Ishikawa (cell line): ENCODE measurements at regions not wholly inside any gene's neighbourhood (a gene's known extent, or its start where the extent isn't known, plus 50 kb on each side); places are given as distances from the start of the nearest gene placed in this dataset.
A peak's percentile ranks its signal among the peaks of the same experiment; 100 is the strongest.

Source experiments
- CEBPB ChIP-seq: IDR thresholded peaks from 2 replicates; pipeline ENCODE4 v1.6.1; 2012
- CREB1 ChIP-seq: IDR thresholded peaks from 2 replicates; pipeline ENCODE4 v1.6.1; 2012; ENCODE audit warnings: low read depth
- EGR1 ChIP-seq: IDR thresholded peaks from 2 replicates; pipeline ENCODE4 v1.6.1; 2012
- EP300 ChIP-seq: IDR thresholded peaks from 2 replicates; pipeline ENCODE4 v1.6.1; 2012; ENCODE audit warnings: borderline replicate concordance
- FOXM1 ChIP-seq: IDR thresholded peaks from 2 replicates; pipeline ENCODE4 v1.6.1; 2012; ENCODE audit warnings: low read depth, borderline replicate concordance
- MAX ChIP-seq: IDR thresholded peaks from 2 replicates; pipeline ENCODE4 v1.6.1; 2012
- NFIC ChIP-seq: IDR thresholded peaks from 2 replicates; pipeline ENCODE4 v1.6.1; 2012
- RAD21 ChIP-seq: IDR thresholded peaks from 2 replicates; pipeline ENCODE4 v1.6.1; 2012; ENCODE audit warnings: low read depth
- TEAD4 ChIP-seq: IDR thresholded peaks from 2 replicates; pipeline ENCODE4 v1.6.1; 2012
- YY1 ChIP-seq: IDR thresholded peaks from 2 replicates; pipeline ENCODE4 v1.6.1; 2012; ENCODE audit warnings: low read depth
- TF ChIP-seq, protein P1 (sequence below): IDR thresholded peaks from 2 replicates; pipeline ENCODE4 v1.6.1; 2012
- TF ChIP-seq, protein P2 (sequence below): IDR thresholded peaks from 2 replicates; pipeline ENCODE4 v1.6.1; 2012; ENCODE audit warnings: low read depth, mild to moderate bottlenecking

DNA sequence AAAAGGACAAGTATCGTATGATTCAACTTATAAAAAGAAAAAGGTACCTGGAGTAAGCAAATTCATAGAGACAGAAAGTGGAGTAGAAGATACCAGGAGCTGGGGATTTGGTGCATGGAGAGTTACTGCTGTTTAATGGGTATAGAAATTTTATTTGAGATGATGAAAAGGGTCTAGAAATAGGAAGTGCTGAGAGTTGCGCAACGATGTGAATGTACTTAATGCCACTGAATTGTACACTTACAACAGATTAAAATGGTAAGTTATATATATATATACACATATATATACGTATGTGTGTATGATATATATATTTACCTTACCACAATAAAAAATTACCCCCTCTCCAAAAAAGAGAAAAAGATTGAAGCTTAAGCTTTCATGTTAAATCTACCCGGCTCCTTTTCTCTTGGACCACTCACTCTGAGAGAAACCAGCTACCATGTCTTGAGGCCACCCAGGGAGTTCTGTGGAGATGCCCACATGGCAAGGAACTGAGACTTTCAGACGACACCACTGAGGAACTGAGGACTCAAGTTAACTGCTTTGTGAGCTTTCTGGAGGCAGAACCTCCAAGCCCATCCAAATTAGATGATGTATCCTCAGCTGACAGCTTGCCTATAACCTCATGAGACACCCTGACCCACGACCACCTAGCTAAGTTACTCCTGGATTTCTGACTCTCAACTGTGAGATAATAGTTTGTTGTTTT lies 130.0 kb upstream of the BTG1 start:
- TF ChIP-seq TEAD4: no peak
- TF ChIP-seq YY1: no peak
- TF ChIP-seq FOXM1: no peak
- no peak for TF ChIP-seq EP300
- no peak for TF ChIP-seq NFIC
- TF ChIP-seq RAD21: no peak
- TF ChIP-seq CREB1: no peak
- TF ChIP-seq, protein P1, sequence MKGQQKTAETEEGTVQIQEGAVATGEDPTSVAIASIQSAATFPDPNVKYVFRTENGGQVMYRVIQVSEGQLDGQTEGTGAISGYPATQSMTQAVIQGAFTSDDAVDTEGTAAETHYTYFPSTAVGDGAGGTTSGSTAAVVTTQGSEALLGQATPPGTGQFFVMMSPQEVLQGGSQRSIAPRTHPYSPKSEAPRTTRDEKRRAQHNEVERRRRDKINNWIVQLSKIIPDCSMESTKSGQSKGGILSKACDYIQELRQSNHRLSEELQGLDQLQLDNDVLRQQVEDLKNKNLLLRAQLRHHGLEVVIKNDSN: no peak
- no peak for TF ChIP-seq EGR1
- peak; percentile 48; the same call in 1 of the 2 replicates for TF ChIP-seq CEBPB
- TF ChIP-seq, protein P2, sequence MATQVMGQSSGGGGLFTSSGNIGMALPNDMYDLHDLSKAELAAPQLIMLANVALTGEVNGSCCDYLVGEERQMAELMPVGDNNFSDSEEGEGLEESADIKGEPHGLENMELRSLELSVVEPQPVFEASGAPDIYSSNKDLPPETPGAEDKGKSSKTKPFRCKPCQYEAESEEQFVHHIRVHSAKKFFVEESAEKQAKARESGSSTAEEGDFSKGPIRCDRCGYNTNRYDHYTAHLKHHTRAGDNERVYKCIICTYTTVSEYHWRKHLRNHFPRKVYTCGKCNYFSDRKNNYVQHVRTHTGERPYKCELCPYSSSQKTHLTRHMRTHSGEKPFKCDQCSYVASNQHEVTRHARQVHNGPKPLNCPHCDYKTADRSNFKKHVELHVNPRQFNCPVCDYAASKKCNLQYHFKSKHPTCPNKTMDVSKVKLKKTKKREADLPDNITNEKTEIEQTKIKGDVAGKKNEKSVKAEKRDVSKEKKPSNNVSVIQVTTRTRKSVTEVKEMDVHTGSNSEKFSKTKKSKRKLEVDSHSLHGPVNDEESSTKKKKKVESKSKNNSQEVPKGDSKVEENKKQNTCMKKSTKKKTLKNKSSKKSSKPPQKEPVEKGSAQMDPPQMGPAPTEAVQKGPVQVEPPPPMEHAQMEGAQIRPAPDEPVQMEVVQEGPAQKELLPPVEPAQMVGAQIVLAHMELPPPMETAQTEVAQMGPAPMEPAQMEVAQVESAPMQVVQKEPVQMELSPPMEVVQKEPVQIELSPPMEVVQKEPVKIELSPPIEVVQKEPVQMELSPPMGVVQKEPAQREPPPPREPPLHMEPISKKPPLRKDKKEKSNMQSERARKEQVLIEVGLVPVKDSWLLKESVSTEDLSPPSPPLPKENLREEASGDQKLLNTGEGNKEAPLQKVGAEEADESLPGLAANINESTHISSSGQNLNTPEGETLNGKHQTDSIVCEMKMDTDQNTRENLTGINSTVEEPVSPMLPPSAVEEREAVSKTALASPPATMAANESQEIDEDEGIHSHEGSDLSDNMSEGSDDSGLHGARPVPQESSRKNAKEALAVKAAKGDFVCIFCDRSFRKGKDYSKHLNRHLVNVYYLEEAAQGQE: no peak
- no peak for TF ChIP-seq MAX
